GM21515 (cell line): ENCODE measurements at regions not wholly inside any gene's neighbourhood (a gene's known extent, or its start where the extent isn't known, plus 50 kb on each side); places are given as distances from the start of the nearest gene placed in this dataset.
A peak's percentile ranks its signal among the peaks of the same experiment; 100 is the strongest.
"Not testable (repeated sequence)": the region's sequence is repeated elsewhere in the genome, so short reads cannot be mapped to it uniquely, and the experiment has no call there.

ENCODE experiments used
- ATAC-seq: cut with Tn5 transposase; IDR thresholded peaks from one replicate; pipeline ENCODE4 v1.9.1; 2021; ENCODE audit not compliant: unreplicated experiment

DNA sequence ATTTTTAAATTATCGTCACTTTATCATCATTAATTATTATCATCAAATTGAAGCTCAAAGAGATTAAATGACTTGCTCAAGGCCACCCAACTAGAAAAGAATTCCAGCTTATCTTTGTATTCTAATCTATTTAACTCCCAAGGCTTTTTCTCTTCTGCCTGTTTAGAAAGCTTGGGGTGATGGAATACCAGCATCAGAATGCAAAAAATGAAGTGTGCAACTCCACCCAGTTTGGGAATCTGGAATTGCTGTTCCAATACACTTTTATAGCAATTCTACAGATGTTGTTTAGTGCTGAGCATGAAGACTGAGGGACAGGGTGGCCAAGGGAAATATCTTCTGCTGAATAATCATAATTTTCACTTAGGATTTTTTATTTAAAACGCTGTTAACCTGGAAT, 97.2 kb upstream of the FIBIN start:
- ATAC-seq, result no peak

DNA sequence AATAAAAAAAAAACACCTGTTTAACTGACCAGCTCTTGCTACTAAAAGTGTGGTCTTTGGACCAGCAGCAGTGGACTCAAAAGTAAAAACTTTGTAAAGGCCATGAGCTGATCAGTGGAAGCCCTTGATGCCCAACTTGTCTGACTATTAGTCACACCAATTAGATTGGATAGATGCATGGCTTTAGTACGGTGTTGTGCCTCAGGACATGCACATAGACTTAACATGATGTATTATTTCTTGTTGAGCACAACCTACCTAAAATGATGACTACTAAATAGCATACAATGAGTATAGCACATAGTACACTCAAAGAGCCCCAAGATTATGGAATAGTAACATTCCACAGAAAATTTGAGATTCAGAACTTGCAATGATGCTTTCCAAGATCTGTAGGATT, 95.1 kb upstream of the FIBIN start:
- no peak for ATAC-seq

DNA sequence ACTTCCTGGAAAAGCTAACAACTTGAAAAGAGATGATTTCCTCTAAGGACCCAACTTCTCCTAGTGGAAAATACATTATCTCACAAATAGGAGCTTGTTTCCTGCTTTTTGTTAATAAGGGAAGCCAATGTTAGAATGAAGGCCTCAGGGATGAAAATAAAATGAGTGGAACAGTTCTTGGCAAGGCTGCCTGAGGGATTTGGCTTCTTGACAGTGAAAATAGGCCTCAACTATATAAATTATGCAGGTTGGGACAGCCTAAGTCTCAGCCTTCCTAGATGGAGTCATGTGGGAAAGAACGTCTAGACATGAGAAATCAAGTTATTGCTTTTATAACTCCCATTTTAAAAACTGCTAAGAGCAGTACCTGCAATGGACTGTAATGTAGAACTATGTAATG, 92.8 kb upstream of the FIBIN start:
- no peak for ATAC-seq

DNA sequence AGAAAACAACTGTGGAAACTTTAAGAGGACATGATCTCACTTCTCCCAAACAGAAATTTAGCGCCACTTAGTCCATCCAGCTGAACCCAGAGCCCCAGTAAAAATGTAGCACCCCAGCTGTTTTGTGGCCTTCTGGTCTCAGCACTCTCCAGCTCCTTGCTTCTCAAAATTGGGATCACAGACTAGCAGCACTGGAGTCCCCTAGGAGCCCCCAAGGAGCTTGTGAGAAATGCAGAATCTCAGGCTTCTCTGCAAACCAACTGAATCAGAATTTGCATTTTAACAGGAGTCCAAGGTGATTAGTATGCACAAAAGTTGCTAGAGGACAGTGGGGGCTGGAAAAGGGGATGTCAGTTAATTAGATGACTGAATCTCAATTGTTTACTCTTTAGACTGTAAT, 89.8 kb upstream of the FIBIN start:
- ATAC-seq, result no peak

DNA sequence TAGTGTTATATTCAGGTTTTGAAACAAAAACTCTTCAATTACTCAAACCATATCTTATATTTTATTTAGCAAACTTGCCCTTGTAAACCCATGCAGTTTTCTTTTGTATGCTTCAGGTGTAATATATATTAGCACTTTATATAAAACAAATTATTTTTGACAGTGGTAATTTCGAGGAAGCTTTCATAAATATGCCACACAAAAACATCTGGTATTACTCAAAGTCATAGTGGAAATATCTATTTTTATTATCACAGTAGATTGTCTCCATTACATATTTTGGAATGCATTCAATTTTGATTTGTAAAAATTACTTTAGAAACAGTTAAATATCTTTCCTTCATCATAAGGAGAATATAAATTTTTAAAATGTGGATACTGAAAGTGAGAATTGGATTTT, 89.1 kb upstream of the FIBIN start:
- ATAC-seq, result no peak

DNA sequence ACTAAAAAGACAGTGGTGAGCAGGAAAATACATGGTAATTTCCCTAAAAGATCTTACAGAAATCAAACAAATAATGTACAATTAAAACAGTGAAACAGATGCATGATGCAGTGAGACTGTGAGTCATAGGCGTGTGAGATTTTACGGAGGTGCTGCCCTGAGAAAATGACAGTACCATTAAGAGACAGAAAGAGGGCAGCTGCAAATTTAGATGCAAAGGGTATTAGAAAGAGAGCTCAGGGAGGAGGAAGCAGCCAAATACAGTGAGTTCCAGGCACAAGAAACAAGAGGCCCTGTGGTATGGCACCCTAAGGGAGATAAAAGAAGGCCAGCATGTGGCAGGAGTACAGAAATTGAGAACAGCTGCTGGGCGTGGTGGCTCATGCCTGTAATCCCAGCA, 88.5 kb upstream of the FIBIN start:
- no peak for ATAC-seq

DNA sequence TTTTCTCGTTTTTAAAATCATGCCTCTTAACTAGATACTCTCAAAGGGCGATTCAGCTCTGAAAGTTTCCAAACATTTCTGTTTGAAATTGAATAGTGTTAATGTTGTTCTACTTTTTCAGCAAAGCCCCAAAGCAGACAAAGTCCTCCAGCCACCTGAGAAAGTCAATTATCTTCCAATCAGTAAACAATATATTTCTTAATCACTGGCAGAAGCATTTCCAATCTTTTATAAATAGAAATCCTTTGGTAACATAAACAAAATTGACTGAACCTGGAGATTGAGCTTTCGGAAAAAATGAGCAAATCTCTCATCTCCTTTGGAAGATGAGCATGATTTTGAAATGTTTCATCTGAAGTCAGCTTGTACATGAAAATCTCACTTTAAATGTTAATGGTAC, 84.4 kb upstream of the FIBIN start:
- ATAC-seq, result no peak

DNA sequence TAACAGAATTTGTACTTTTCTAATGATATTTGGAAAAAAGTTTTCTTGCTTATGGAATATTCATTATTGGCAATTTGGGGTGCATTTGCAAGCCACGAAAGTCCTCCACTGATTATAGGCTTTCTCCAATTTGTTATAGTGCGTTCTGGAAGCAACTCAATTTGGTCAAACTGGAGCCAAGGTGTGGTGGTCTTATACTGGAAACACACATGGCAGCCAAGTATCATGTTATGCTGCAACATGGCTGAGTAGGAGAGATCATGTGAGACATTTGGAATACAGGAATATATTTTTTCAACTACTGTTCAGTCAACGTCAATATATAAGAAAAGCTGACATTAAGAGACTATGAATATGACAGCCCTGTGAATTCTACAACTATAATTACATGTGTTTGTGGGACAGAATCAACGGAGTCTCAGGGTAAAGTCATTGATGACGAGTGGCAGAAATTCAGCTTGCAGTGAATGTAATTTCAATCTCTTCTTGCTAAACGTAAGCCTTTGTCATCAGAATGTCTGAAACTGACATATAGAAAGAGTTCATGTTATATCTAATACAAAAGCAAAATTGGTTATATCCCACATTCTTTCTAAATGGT, 83.8 kb upstream of the FIBIN start:
- no peak for ATAC-seq

DNA sequence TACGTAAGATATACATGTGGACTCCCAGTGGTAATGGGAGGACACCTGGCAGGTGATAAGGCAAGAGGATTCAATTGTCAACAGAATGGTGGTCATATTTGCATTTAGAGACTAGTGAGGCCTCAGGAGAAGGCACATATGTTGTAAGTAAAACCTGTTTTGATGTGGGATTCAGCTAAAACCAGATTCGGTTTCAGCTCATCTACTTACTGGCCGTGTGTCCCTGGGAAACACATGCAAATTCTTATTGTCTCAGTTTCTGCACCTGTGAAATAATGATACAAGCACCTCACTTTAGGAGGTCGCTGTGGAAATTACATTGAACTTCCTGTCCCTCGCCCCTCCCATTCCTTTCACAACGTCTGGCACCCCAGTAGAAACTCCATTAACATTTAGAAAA, 78.9 kb upstream of the FIBIN start:
- ATAC-seq, result peak; percentile 86

DNA sequence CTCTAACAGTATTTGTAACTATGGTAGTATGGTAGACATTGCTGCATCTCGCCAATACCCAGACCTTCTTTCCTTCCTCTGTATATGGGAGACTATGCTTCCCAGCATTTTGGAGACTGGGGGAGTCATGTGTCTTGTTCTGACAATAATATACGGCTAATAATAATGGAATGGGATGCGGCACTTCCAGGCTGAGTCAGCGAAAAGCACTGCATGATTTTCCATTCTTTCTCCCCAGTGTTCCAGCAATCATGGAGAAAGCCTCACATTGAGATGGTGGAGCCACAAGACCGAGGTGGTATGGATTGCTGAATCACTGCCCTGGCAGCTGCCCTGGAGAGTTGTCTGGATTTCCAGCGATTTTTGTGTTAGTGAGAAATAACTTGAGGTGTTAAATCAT, 77.1 kb upstream of the FIBIN start:
- ATAC-seq, result no peak

DNA sequence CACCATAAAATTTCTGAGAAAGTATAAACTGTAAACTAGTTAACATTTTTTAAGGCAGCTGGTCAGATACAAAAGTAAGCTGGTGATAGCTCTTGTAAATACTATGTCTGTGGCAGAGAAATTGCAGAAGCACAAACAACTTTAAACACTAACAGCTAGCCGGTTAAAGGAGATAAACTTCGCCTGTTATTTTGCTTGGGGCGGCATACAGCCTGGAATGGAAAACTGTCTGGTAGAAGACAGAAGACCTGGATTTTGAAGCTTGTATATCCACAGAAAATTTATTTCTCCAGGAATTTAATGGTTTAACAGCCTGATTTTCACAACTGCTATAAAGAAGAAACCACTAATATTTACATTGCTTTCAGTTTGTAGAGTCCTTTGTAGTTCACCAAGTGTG, 65.3 kb upstream of the FIBIN start:
- ATAC-seq, result no peak

DNA sequence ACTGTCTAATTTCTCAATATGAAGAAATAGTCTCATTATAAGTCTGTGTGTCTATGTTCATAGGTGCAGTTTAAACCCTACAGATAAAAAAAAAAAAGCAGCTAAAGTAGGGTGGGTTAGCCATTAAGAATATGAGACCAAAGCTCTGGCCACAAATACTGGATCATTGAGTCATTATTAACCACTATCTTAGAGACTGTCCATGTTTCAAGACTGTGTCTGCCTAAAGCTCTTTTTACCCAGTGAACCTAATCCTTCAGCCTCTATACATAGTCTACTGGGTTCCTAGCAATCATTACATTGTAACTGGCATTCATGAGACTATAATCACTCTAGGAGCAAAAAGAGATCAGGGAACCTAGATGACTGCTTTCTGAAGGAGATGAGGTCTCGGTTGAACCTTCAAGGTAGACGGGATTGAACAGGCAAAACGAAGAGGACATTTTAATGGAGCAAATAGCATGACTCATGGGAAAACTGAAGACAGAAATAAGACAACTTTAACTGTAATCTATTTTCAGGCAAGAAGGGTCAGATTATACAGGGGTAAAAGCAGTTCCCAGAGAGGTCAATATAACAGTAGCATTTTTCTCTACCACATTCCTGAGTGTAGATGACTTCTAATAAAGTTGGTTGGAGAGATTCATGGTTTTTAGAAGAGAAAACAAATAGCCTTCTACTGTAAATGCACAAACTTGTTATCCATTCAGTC, 64.0 kb upstream of the FIBIN start:
- no peak for ATAC-seq

DNA sequence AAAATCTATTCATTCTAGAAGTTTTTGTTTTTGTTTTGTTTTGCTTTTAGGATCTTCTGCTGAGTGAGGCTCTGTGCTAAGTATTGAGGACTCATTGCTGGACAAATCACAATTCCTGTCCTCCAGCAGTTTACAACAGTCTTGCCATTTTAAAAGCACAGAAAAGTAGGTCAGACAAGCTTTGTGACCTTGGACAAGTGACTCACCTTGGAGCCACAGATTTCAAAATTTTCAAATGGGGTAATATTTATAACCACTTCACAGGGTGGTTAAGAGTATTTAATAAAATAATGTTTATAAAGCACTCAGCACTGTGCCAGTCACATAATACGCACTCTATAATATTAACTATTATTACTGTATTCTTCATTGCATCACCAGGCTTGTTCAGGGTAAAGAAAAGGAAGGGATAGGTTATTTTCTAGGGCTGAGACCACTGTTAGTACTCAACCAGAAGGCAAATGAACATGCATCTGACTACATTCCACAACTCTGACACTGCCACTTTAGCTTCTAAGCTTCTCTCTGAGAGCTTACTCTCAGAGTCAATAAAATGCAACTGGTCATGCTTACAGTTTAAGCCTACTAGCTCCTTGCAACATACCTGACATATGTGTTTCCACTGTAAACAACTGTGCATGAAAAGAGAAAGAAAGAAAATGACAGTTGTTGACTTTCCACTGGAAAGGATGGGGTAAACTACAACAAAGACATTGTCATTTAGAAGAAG, 63.2 kb upstream of the FIBIN start:
- ATAC-seq, result no peak

DNA sequence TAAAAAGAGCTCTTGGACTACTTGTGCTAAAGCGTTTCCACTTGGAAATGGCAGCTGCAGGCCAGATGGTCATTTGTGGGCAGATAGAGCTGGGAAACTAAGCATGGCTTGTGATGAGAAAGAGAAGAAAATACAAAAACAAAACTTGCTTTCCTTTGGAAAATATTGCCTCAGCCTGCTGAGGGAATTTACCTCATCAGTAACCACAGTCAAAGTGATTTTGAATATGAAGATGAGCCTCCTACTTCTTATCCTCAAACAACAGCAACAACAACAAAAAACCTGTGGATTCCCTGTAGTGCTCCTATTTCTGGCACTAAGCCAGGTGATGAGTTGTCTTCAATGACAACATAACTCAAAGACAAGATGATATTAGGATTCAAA, 62.7 kb upstream of the FIBIN start:
- ATAC-seq, result no peak

DNA sequence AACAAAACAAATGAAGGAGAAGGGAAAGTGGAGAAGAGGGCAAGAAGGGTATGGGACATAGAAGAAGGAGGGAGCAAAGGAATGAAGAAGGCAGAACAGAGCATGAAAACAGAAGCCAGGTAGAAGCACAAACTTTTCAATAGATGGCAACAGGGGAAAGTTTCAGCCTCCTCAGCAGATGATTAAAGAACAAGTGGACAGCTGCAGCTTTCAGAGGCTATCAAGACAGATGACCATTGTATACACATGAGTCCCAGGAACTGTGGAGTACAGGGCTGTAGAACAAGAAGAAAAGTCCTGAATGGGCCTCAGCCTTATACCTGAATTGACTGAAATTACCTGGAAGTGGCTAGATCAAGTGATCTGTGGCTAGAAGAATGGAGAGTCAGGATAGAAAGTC, 62.0 kb upstream of the FIBIN start:
- no peak for ATAC-seq

DNA sequence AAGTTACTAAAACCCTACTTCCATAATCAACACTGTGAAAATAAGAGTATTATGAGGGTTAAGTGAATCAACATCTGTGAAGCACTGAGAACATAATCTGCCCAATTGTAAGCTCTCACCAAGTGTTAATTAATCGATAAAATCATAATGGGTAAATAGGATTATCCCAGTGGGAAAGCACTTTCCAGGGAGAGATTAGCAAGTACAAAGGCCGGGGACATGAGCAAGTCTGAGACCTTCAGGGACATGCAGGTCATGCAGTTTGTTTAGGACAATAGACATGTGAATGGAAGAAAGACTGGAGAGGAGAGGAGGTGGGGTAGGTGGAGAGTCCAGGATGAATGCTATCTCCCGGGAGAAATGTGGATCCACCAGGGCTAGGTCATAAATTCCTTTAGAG, 57.8 kb upstream of the FIBIN start:
- ATAC-seq, result no peak

DNA sequence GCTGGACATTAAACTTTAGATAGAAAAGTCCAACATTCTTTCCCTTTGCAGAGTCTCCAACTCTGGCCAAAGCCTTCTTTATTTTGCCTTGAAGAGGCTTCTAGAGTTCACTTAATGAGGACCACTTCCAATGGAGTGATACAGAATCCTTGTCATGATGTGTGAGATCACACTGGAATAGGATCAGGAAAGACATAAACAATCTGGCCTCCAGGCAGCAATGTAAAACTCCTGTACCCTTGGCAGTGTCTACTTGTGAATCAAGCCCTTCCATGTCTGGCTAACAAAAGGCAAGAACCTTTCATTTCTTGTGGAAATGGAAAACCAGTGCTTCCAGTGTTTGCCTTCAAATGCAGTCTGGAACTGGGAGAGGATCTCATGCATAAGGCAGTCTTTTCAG, 56.5 kb upstream of the FIBIN start:
- no peak for ATAC-seq

DNA sequence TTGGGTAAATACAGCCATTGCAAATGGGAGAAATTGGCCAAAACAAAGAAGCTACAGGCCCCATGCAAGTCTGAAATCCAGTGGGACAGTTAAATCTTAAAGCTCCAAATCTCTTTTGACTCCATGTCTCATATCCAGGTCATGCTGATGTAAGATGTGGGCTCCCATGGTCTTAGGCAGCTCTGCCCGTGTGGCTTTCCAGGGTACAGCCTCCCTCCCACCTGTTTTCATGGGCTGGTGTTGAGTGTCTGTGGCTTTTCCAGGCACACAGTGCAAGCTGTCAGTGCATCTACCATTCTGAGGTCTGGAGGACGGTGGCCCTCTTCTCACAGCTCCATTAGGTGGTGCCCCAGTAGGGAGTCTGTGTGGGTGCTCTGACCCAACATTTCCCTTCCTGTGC, 53.4 kb upstream of the FIBIN start:
- ATAC-seq, result not testable (repeated sequence)

DNA sequence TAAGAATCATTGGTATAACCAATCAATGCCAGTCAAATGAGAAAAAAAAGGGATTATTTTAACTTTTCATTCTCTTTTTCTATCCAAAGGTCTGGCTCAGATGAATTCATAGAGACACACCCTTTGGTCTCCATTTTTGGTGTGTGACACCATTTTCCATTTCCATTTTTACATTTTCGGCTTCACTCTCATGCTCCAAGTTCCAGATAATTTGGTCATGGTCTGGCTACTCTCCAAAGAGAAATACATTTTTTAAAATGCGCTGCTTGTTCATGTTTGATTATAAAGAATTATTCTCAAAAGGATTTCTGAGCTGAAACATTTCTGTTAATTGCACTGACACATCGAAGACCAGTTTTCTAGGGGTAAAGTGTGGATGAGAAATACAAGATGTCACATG, 51.6 kb upstream of the FIBIN start:
- no peak for ATAC-seq

DNA sequence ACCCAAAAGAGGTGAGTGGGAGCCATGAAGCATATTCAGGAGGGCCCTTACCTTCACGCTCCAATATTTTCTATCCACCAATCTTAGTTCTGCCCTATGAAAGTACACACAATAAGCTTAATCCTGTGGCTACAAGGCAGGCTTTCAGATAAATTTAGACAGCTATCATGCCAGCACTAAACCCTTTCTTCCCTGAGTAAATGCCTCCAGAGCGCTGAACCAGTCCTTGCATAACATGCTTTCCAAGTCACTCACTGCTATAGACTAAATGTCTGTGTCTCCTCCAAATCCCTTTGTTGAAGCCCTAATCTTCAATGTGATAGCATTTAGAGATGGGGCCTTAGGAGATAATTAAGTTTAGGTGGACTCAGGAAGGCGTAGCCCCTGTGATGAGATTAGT, 50.3 kb upstream of the FIBIN start:
- ATAC-seq, result no peak
